EH (cell line): ENCODE measurements at regions not wholly inside any gene's neighbourhood (a gene's known extent, or its start where the extent isn't known, plus 50 kb on each side); places are given as distances from the start of the nearest gene placed in this dataset.

Source experiments
- DNase-seq: peaks from one replicate; pipeline ENCODE4 v3.0.0-alpha.2; 2015; ENCODE audit warnings: low read depth

GRCh38 chr2:67709835-67710234 lies 312.7 kb downstream of the ETAA1 start:
- DNase-seq: no peak

DNA sequence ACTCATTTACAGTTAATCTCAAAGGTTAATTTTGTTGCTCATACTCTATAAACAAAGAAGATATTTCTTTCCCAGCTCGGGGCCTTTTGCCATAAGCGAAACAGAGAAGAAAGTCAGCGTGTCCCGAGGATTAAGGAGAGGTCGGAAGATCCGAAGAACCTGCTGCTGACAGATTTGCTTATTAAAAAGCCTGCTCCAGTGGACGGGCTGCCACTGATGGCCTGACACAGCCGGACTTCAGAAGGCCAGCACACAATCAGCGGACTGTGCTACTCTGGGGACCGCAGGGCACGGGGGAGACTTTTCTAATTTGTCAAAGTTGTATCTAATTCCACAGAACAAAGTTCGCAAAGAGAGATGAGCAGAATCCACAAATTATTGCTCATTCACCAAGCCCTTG lies 315.4 kb downstream of the ETAA1 start:
- DNase-seq: no peak

- no peak for DNase-seq
These were observed 316.2 kb downstream of the ETAA1 start for GRCh38 chr2:67713376-67713775.

GRCh38 chr2:67716895-67717396 lies 319.8 kb downstream of the ETAA1 start:
- DNase-seq: peak; percentile 39

DNA sequence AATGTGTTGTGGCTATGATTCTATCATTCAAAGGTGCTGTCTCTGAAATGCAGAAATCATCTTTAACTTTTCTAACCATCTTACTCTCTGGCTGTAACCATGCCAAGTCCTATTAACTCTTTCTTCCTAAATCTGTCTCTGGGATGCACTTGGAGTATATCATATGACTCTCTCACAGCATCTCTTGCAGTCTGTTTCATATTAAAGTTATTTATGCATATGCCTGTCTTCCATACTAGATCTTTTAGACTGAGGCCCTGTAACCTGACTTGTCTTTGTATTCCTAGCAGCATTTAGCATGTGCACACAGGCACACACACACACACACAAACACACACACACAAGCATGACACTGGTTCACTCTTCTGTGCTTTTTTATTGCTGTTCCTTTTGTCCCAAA lies 320.6 kb downstream of the ETAA1 start:
- no peak for DNase-seq

DNA sequence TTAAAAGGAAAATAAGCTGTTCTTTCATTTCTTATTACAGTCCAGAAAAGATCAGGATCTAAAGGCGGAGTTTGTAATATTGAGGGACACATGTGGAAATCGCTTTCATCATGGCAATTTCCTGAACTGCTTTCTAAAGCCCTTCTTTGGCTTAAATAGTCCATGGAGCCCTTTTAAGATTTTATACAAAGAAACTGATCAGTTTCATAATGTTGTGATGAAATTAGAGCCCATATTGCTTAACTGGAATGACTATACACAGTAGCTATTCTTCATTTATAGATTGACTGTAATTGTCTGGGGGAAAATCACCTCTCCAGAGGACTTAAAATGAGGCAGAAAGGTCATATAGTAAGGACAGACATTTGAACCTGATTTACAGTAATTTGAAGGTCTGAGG lies 322.2 kb downstream of the ETAA1 start:
- DNase-seq: no peak

- DNase-seq: no peak
These were observed 324.4 kb downstream of the ETAA1 start for GRCh38 chr2:67721516-67721915.

GRCh38 chr2:67724261-67724660 lies 327.1 kb downstream of the ETAA1 start:
- DNase-seq: no peak

DNA sequence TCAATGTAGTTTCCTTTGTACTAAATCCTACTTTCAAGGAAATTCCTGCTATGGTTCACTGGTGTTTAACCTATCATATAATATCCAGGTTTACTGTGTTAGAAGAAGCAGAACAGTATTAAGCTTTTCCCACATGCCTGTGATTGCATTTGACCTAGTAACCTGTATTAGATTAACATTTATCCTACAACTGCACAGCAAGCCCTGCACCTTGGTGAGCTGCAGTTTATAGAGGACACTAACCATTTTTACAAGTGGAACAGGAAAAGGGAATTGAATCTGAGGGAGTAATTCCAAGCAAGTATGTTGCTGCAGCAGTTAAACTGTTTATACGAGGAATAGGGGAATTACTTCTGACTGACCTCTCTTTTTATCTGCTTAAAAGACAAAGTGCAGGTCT lies 328.6 kb downstream of the ETAA1 start:
- no peak for DNase-seq

GRCh38 chr2:67726416-67726815 lies 329.3 kb downstream of the ETAA1 start:
- no peak for DNase-seq

- no peak for DNase-seq
These were observed 330.0 kb downstream of the ETAA1 start for GRCh38 chr2:67727131-67727530.

DNA sequence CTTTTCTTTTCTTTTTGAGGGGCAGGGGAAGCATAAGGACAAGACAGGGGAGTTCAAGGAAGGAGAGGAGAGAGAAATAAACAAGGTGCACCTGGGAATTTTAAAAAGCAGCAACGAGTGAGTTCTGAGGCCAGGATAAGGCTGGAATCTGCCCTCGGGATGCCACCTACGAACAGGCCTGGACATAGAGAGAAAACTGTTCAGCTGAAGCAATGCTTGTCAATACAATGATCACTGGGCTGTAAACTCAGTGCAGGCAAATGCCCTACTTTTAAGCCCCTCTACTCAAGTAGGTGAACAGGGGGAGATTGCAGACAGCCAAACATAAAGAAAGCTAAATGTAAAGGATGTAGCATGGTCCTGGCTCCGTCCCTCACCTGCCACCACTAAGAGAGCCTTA lies 330.5 kb downstream of the ETAA1 start:
- DNase-seq: no peak

DNA sequence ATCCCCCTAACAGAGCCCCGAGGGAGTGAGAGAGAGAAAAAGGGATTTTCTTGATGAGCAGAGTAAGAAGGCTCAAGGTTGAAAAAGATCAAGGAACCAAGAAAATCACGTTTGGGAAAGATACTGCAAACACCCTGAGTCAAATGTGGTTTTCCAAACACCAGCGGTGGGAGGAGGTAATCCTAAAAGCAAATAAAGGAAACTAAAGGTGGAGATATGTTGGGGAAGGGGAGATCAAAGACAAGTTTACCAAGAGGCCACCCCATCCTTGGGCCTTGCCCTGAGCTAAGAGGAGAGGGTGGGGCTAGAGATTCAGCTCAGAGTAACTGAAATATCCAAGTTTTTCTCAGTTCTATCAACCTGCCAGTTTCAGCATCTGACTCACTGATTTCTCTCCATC lies 332.3 kb downstream of the ETAA1 start:
- DNase-seq: no peak

DNA sequence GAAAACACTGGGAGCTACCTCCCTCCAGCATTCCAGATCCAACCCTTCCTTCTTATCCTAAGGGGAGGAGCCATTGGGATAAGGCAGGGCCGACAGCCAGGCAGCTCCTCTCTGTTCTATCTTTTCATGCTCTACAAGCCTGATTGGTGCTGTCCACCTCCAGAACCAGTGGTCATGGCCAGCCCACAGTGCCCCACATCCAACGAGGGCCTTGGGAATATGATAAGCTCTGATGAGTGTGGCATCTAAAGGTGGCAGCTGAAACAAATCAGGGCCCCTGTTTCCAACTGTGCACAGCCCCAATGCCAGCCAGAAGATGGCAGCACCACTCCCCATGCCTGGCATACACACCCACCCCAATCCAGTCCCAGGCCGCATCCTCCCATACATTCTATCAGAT lies 329.3 kb downstream of the C1D start:
- DNase-seq: peak; percentile 52

- DNase-seq: no peak
These were observed 310.6 kb downstream of the C1D start for GRCh38 chr2:67752199-67752598.

GRCh38 chr2:67752969-67753368 lies 309.8 kb downstream of the C1D start:
- DNase-seq: peak; percentile 84

GRCh38 chr2:67755156-67755882 lies 307.5 kb downstream of the C1D start:
- DNase-seq: no peak

- DNase-seq: no peak
These were observed 301.8 kb downstream of the C1D start for GRCh38 chr2:67760995-67761394.

- DNase-seq: no peak
These were observed 291.4 kb downstream of the C1D start for GRCh38 chr2:67771380-67771779.

DNA sequence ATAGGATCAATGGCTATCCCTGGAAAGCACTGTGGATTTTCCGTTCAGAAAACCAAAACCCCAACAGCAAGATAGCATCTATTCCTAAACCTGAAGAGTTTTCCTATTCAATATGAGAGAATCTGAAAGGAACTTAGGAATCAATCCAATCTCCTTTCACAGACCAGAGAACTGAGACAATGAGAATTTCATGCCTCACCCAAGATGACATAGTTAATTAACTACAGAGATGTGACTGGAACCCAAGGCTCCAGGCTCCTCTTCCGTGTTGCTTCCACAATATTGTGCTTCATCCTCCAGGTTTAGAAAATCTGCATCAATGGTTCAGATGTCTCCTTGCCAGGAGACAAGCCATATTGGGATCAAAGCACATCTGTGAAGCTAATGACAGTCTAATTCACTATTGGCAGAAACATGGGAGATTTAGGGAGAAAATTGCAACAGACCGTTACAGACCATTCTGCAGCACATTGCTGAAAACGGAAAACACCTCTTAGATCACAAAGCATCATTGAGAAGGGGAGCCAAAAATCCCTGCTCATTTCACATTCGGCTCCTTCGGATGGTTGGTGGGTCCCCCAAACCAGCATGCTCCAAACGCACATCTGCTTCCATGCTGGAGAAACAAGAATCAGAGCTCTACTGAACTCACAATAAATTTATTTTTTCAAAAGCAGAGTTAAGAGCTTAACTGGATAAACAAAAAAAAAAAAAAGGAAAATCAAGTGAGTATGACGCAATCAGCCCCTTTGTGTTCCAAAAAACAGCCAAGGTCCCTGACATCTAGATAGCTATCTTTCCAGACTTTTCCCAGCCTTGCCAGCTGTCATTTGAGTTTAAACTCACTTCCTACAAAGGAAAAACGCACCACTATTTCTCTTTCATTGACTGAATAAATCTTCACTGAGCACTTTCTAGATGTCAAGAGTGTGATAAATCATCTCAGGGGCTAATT lies 290.3 kb downstream of the C1D start:
- peak; percentile 43 for DNase-seq

DNA sequence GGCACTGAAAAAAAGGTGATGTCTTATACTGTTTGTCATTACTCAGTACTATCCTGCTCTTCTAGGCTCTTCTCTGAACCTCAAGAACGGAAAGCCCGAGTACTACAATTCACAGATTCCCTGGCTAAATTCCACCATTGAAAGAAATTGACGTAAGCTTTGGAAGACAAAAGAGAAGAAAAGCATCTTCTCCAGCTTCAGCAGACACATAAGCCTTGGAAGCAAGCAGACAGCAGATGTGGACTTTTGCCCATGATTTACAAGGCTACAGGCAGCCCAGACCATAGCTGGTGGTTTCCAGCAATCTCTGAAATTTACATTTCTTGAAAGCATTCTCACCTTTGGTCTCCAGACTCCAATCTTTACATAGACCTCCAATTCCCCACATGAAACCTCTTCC lies 289.0 kb downstream of the C1D start:
- no peak for DNase-seq

DNA sequence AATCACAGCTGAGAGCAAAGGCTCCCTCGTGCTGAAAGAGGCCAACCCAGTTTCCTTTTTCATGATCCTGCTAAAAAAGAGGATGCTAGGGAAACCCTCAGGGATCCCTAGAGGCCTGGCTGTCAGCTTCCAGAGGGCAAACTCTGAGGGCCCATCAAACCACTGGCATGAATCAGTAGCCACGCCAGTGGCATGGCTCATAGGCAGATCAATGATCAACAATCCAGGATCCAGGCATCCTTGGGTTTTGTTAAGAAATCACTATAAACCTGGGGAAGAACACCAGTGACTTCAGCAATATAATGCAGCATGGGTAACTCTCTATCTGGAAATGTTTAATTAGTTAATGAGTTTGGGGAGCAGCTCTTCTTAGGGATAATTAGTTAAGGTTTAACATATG lies 286.5 kb downstream of the C1D start:
- DNase-seq: no peak

- no peak for DNase-seq
These were observed 285.8 kb downstream of the C1D start for GRCh38 chr2:67777010-67777409.
